GM12878 (cell line): ENCODE measurements at regions not wholly inside any gene's neighbourhood (a gene's known extent, or its start where the extent isn't known, plus 50 kb on each side); places are given as distances from the start of the nearest gene placed in this dataset.

Source experiments
- BCL3 ChIP-seq: IDR thresholded peaks from 2 replicates; pipeline ENCODE4 v1.6.1; 2011; ENCODE audit warnings: borderline replicate concordance, low read depth, mild to moderate bottlenecking, moderate library complexity, low read length; ENCODE audit not compliant: insufficient read depth, poor library complexity, severe bottlenecking
- CHD2 ChIP-seq: IDR thresholded peaks from 2 replicates; pipeline ENCODE4 v1.6.1; 2011; ENCODE audit warnings: low read depth, low read length, improper control_type of control experiment, borderline replicate concordance
- CTCF ChIP-seq, 3 experiments: IDR thresholded peaks in 2 of 3; conservative IDR thresholded peaks in 1 of 3; 2 replicates each; pipeline ENCODE4 v1.5.1; 2011; ENCODE audit warnings: low read depth in 3 of 3, low read length in 3 of 3, mild to moderate bottlenecking in 3 of 3, control low read depth in 2 of 3, moderate library complexity in 2 of 3, inconsistent platforms in 1 of 3, mixed read lengths in 1 of 3; ENCODE audit not compliant: control insufficient read depth in 2 of 3, insufficient read depth in 1 of 3; ENCODE audit errors: extremely low read depth in 1 of 3
- POLR2AphosphoS5 ChIP-seq: IDR thresholded peaks from 2 replicates; pipeline ENCODE4 v1.6.1; 2011; ENCODE audit warnings: mild to moderate bottlenecking, low read length, inconsistent platforms

- no peak for TF ChIP-seq CHD2
- TF ChIP-seq POLR2AphosphoS5 = no peak
- TF ChIP-seq BCL3 = no peak
- no peak for TF ChIP-seq CTCF (IDR thresholded peaks at IDR 0.05 in 2 of 3, conservative IDR thresholded peaks at IDR 0.05 in 1 of 3; ENCODE audit: control insufficient read depth in 2 of 3, extremely low read depth in 1 of 3, insufficient read depth in 1 of 3, low read depth in 3 of 3, low read length in 3 of 3)
Measured at GRCh38 chr6:141780296-141780695, 352.4 kb upstream of the GJE1 start.
